IMR-90 (cell line): ENCODE measurements at regions not wholly inside any gene's neighbourhood (a gene's known extent, or its start where the extent isn't known, plus 50 kb on each side); places are given as distances from the start of the nearest gene placed in this dataset.

Source experiments
- ATAC-seq: fragments of 200-7000 bp; cut with Tn5 transposase; 2 replicates; pipeline ENCODE4 v1.9.1; 2020; ENCODE audit warnings: low read depth, mild to moderate bottlenecking, moderate library complexity
- BruUV-seq: library from RNA; stranded (reverse); fragments of 400-500 nt; replicated peaks from 2 replicates; lab custom pipeline; 2021; lab: Mats Ljungman, UMichigan
- CTCF ChIA-PET: fragments of 300-600 bp; formaldehyde crosslinking; extraction: SDS; loops from one replicate; lab custom pipeline; 2021; ENCODE audit warnings: antibody characterized with exemption; lab: Yijun Ruan, JAX
- POLR2A ChIA-PET: fragments of 300-600 bp; sonication (Branson Sonifier 250); formaldehyde crosslinking; loops from one replicate; lab custom pipeline; 2022; ENCODE audit warnings: antibody characterized with exemption; ENCODE audit not compliant: unreplicated experiment; lab: Charles Lee
- DNase-seq: peaks from one replicate; pipeline ENCODE4 v3.0.0; 2013
- H2AFZ ChIP-seq: replicated peaks from 2 replicates; pipeline ENCODE3; 2013; ENCODE audit warnings: low read length, mild to moderate bottlenecking; ENCODE audit not compliant: poor library complexity
- H2AK5ac ChIP-seq: 2 replicates; pipeline ENCODE4 v1.6.1; 2013; ENCODE audit warnings: low read depth, low read length, inconsistent platforms
- H2AK9ac ChIP-seq: replicated peaks from 2 replicates; pipeline ENCODE3; 2013; ENCODE audit warnings: mild to moderate bottlenecking, low read depth, low read length, moderate library complexity; ENCODE audit not compliant: poor library complexity
- H2BK120ac ChIP-seq: 2 replicates; pipeline ENCODE4 v1.6.1; 2013; ENCODE audit warnings: low read depth, low read length, inconsistent platforms
- H2BK15ac ChIP-seq: 3 replicates; pipeline ENCODE4 v1.6.1; 2013; ENCODE audit warnings: low read depth, low read length, inconsistent platforms
- H2BK20ac ChIP-seq: 2 replicates; pipeline ENCODE4 v1.6.1; 2013; ENCODE audit warnings: low read depth, mild to moderate bottlenecking, inconsistent platforms, low read length, moderate library complexity
- H2BK5ac ChIP-seq: 2 replicates; pipeline ENCODE4 v1.6.1; 2013; ENCODE audit warnings: mild to moderate bottlenecking, low read depth, low read length, inconsistent platforms; ENCODE audit not compliant: poor library complexity, severe bottlenecking
- H3K14ac ChIP-seq: replicated peaks from 2 replicates; pipeline ENCODE4 v1.6.1; 2013; ENCODE audit warnings: low read depth, low read length, inconsistent platforms
- H3K18ac ChIP-seq: 2 replicates; pipeline ENCODE4 v1.6.1; 2013; ENCODE audit warnings: low read depth, low read length, control low read depth
- H3K23ac ChIP-seq: 2 replicates; pipeline ENCODE4 v1.6.1; 2013; ENCODE audit warnings: low read depth, low read length, inconsistent platforms
- H3K27ac ChIP-seq: 2 replicates; pipeline ENCODE4 v1.5.1; 2013; ENCODE audit warnings: mild to moderate bottlenecking, control low read depth, low read length; ENCODE audit not compliant: insufficient read depth
- H3K27me3 ChIP-seq: 2 replicates; pipeline ENCODE4 v1.6.1; 2013; ENCODE audit warnings: low read length; ENCODE audit not compliant: control insufficient read depth, insufficient read depth
- H3K36me3 ChIP-seq: 2 replicates; pipeline ENCODE4 v1.6.1; 2013; ENCODE audit warnings: low read length, mixed read lengths; ENCODE audit not compliant: control insufficient read depth, insufficient read depth
- H3K4ac ChIP-seq: 2 replicates; pipeline ENCODE4 v1.6.1; 2013; ENCODE audit warnings: low read depth, low read length, inconsistent platforms
- H3K4me1 ChIP-seq: 2 replicates; pipeline ENCODE4 v1.6.1; 2013; ENCODE audit warnings: low read length, mixed read lengths; ENCODE audit not compliant: control insufficient read depth, insufficient read depth
- H3K4me2 ChIP-seq: 2 replicates; pipeline ENCODE4 v1.6.1; 2013; ENCODE audit warnings: low read depth, mild to moderate bottlenecking, control low read depth, low read length, moderate library complexity
- H3K4me3 ChIP-seq: 2 replicates; pipeline ENCODE4 v1.5.1; 2013; ENCODE audit warnings: low read depth, mild to moderate bottlenecking, control low read depth, low read length, moderate library complexity; ENCODE audit not compliant: insufficient read depth
- H3K56ac ChIP-seq: 2 replicates; pipeline ENCODE4 v1.6.1; 2013; ENCODE audit warnings: low read length, inconsistent platforms; ENCODE audit not compliant: insufficient read depth; ENCODE audit errors: extremely low read depth
- H3K79me1 ChIP-seq, 2 experiments: 2 replicates each; pipeline ENCODE4 v1.6.1; 2013; ENCODE audit warnings: low read length in 2 of 2, inconsistent platforms in 1 of 2, low read depth in 1 of 2
- H3K9ac ChIP-seq: 2 replicates; pipeline ENCODE4 v1.6.1; 2013; ENCODE audit warnings: low read depth, low read length, control low read depth
- H3K9me1 ChIP-seq: 2 replicates; pipeline ENCODE4 v1.6.1; 2013; ENCODE audit warnings: low read length, inconsistent platforms; ENCODE audit not compliant: insufficient read depth
- H3K9me3 ChIP-seq: 2 replicates; pipeline ENCODE4 v1.6.1; 2013; ENCODE audit warnings: low read length; ENCODE audit not compliant: control insufficient read depth, insufficient read depth
- H4K20me1 ChIP-seq: 2 replicates; pipeline ENCODE4 v1.6.1; 2013; ENCODE audit warnings: low read length, inconsistent platforms; ENCODE audit not compliant: insufficient read depth
- H4K5ac ChIP-seq: 2 replicates; pipeline ENCODE4 v1.6.1; 2013; ENCODE audit warnings: mild to moderate bottlenecking, low read depth, low read length, control low read depth
- H4K8ac ChIP-seq, 2 experiments: 2 replicates each; pipeline ENCODE4 v1.6.1; 2013; ENCODE audit warnings: low read depth in 2 of 2, low read length in 2 of 2, control low read depth in 1 of 2, inconsistent platforms in 1 of 2
- H4K91ac ChIP-seq: 2 replicates; pipeline ENCODE4 v1.6.1; 2013; ENCODE audit warnings: low read depth, low read length, inconsistent platforms; ENCODE audit not compliant: insufficient read depth
- CEBPB ChIP-seq: IDR thresholded peaks from 2 replicates; pipeline ENCODE4 v1.6.1; 2012; ENCODE audit warnings: low read depth, low read length, improper control_type of control experiment
- CHD1 ChIP-seq: IDR thresholded peaks from 2 replicates; pipeline ENCODE4 v1.6.1; 2012; ENCODE audit warnings: low read depth, low read length, improper control_type of control experiment
- FOS ChIP-seq: fragments of 150-350 bp; IDR thresholded peaks from 2 replicates; pipeline ENCODE4 v1.6.1; 2016; ENCODE audit warnings: low read depth, low read length
- MAFK ChIP-seq: IDR thresholded peaks from 2 replicates; pipeline ENCODE4 v1.6.1; 2012; ENCODE audit warnings: low read depth, low read length, improper control_type of control experiment
- MAZ ChIP-seq: IDR thresholded peaks from 2 replicates; pipeline ENCODE4 v1.6.1; 2012; ENCODE audit warnings: low read depth, mild to moderate bottlenecking, low read length, improper control_type of control experiment, moderate library complexity, borderline replicate concordance
- NFE2L2 ChIP-seq: fragments of 150-350 bp; IDR thresholded peaks from 2 replicates; pipeline ENCODE4 v1.6.1; 2016; ENCODE audit warnings: low read depth, mild to moderate bottlenecking, low read length
- POLR2A ChIP-seq: IDR thresholded peaks from 2 replicates; pipeline ENCODE4 v1.6.1; 2012; ENCODE audit warnings: mild to moderate bottlenecking, low read depth, low read length
- RCOR1 ChIP-seq: IDR thresholded peaks from 2 replicates; pipeline ENCODE4 v1.6.1; 2012; ENCODE audit warnings: mild to moderate bottlenecking, low read length, improper control_type of control experiment; ENCODE audit not compliant: insufficient replicate concordance
- WGBS, 2 experiments: methylation state at CpG; one replicate each; pipeline versions ENCODE4 v1.1.5 to v1.1.7; 2013; ENCODE audit warnings: missing lambda C conversion rate in 2 of 2; ENCODE audit not compliant: insufficient read length in 1 of 2; ENCODE audit errors: extremely low coverage in 2 of 2; 5-methylcytosine and 5-hydroxymethylcytosine counted together
- dilution Hi-C: fragments of 300-500 bp; cut with HindIII; formaldehyde crosslinking; loops from one replicate; pipeline ENCODE4 v1.14.3; 2018; ENCODE audit warnings: low sequenced_read_pairs; ENCODE audit not compliant: unreplicated experiment
- in situ Hi-C: fragments of 300-500 bp; cut with MboI; formaldehyde crosslinking; loops from 3 replicates; pipeline ENCODE4 v1.14.3; 2019; ENCODE audit warnings: low sequenced_read_pairs, inconsistent platforms, mixed read lengths
- intact Hi-C: fragments of 100-400 bp; cut with micrococcal nuclease; formaldehyde crosslinking; loops from 2 replicates; pipeline ENCODE4 v1.10.0; 2022
- TF ChIP-seq, protein P1 (sequence below): conservative IDR thresholded peaks from 2 replicates; pipeline ENCODE4 v1.5.1; 2012; ENCODE audit warnings: mild to moderate bottlenecking, low read depth, low read length, improper control_type of control experiment

DNA sequence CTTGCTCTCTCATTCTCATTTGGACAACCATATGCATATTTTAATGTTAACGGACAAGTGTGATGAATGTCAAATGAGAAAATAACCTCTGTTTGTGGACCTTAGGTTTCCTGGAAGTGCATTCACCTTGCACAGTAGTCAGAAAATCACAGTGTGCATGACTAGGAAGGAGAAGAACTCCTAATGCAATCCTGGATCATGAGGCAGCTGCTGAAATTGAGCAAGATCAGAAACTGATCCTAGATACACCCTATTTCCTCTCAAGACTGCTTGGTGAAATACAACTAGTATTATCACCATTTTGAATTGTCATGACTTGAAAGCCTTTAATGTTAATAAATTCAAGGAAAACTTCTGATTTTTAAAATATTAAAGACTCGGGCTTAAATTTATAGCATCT lies 1148.9 kb downstream of the STIM2 start:
- Histone ChIP-seq H3K27ac (no peak overlapping the region), H3K56ac (no peak overlapping the region), H4K5ac (no peak overlapping the region), H3K9ac (no peak overlapping the region), H2BK120ac (no peak overlapping the region), H2AFZ (no peak overlapping the region), H3K18ac (no peak overlapping the region), H3K4me3 (no peak overlapping the region), H3K36me3 (no peaks in the 10 kb centered on the region), H4K8ac (no peak overlapping the region), H2BK20ac (no peak overlapping the region), H2BK15ac (no peak overlapping the region), H3K4ac (no peak overlapping the region), H3K9me1 (no peaks in the 10 kb centered on the region), H3K14ac (no peak overlapping the region), H2AK9ac (no peak overlapping the region), H3K9me3 (no peaks in the 10 kb centered on the region), H3K27me3 (no peaks in the 10 kb centered on the region), H3K4me2 (no peak overlapping the region), H4K91ac (no peak overlapping the region), H2BK5ac (no peak overlapping the region), H2AK5ac (no peak overlapping the region), H3K4me1 (peaks cover 2% of the 10 kb centered on the region; the same call in 1 of the 2 replicates), H3K79me1 (no peaks in the 10 kb centered on the region), H3K23ac (no peak overlapping the region), H4K20me1 (no peaks in the 10 kb centered on the region)
- intact Hi-C loops, result no loop called here
- no TSS peak for BruUV-seq
- no CpG with 5 or more reads among the region's 2 CpGs for WGBS, 2 experiments
- peak; percentile 63 for ATAC-seq
- in situ Hi-C loops, result no loop called here
- no peak for TF ChIP-seq CEBPB
- TF ChIP-seq, protein P1, sequence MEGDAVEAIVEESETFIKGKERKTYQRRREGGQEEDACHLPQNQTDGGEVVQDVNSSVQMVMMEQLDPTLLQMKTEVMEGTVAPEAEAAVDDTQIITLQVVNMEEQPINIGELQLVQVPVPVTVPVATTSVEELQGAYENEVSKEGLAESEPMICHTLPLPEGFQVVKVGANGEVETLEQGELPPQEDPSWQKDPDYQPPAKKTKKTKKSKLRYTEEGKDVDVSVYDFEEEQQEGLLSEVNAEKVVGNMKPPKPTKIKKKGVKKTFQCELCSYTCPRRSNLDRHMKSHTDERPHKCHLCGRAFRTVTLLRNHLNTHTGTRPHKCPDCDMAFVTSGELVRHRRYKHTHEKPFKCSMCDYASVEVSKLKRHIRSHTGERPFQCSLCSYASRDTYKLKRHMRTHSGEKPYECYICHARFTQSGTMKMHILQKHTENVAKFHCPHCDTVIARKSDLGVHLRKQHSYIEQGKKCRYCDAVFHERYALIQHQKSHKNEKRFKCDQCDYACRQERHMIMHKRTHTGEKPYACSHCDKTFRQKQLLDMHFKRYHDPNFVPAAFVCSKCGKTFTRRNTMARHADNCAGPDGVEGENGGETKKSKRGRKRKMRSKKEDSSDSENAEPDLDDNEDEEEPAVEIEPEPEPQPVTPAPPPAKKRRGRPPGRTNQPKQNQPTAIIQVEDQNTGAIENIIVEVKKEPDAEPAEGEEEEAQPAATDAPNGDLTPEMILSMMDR, result no peak
- TF ChIP-seq MAFK, result no peak
- TF ChIP-seq NFE2L2, result no peak
- no peak for TF ChIP-seq MAZ
- no peak for TF ChIP-seq POLR2A
- TF ChIP-seq FOS, result no peak
- TF ChIP-seq RCOR1, result no peak
- TF ChIP-seq CHD1, result no peak
- DNase-seq, result peak; percentile 44
- ChIA-PET CTCF (no interaction called here), POLR2A (no interaction called here)
- dilution Hi-C loops, result no loop called here
